Smooth muscle cell (in vitro differentiated cells): ENCODE measurements at regions not wholly inside any gene's neighbourhood (a gene's known extent, or its start where the extent isn't known, plus 50 kb on each side); places are given as distances from the start of the nearest gene placed in this dataset.

Experiments used
- DNase-seq: peaks from one replicate; lab custom pipeline; 2025; ENCODE audit not compliant: unreplicated experiment; lab: John Stamatoyannopoulos, UW
- H2AFZ ChIP-seq: fragments of 200-600 bp; sonication (generic); 2 replicates; pipeline ENCODE4 v1.6.0; 2016; ENCODE audit warnings: antibody characterized with exemption, low read depth, mild to moderate bottlenecking
- H3F3A ChIP-seq: fragments of 200-600 bp; sonication (generic); 2 replicates; pipeline ENCODE4 v1.6.0; 2017; ENCODE audit warnings: antibody characterized with exemption, low read depth
- H3K27ac ChIP-seq: fragments of 200-600 bp; sonication (generic); 2 replicates; pipeline ENCODE4 v1.5.1; 2016; ENCODE audit warnings: low read depth, mild to moderate bottlenecking
- H3K27me3 ChIP-seq: fragments of 200-600 bp; sonication (generic); 2 replicates; pipeline ENCODE4 v1.6.1; 2016; ENCODE audit warnings: low read depth, mild to moderate bottlenecking
- H3K36me3 ChIP-seq: fragments of 200-600 bp; sonication (generic); 2 replicates; pipeline ENCODE4 v1.5.1; 2016; ENCODE audit warnings: low read depth
- H3K4me1 ChIP-seq: fragments of 200-600 bp; sonication (generic); 2 replicates; pipeline ENCODE4 v1.5.1; 2016; ENCODE audit warnings: low read depth
- H3K4me2 ChIP-seq: fragments of 200-600 bp; sonication (generic); 2 replicates; pipeline ENCODE4 v1.6.0; 2016; ENCODE audit warnings: mild to moderate bottlenecking
- H3K4me3 ChIP-seq: fragments of 200-600 bp; sonication (generic); 2 replicates; pipeline ENCODE4 v1.5.1; 2016; ENCODE audit warnings: mild to moderate bottlenecking
- H3K79me2 ChIP-seq: fragments of 200-600 bp; sonication (generic); 2 replicates; pipeline ENCODE4 v1.6.0; 2016; ENCODE audit warnings: low read depth, mild to moderate bottlenecking
- H3K9ac ChIP-seq: fragments of 200-600 bp; sonication (generic); 2 replicates; pipeline ENCODE4 v1.6.0; 2016; ENCODE audit warnings: low read depth
- H3K9me3 ChIP-seq: fragments of 200-600 bp; sonication (generic); replicated peaks from 2 replicates; pipeline ENCODE4 v1.5.1; 2016; ENCODE audit warnings: low read depth
- H4K20me1 ChIP-seq: fragments of 200-600 bp; sonication (generic); 2 replicates; pipeline ENCODE4 v1.6.0; 2016; ENCODE audit warnings: low read depth
- WGBS: methylation state at CpG from one replicate; pipeline ENCODE4 v1.1.7; 2016; ENCODE audit warnings: low lambda C conversion rate; 5-methylcytosine and 5-hydroxymethylcytosine counted together
- TF ChIP-seq, protein P1 (sequence below): fragments of 200-600 bp; sonication (generic); IDR thresholded peaks from 2 replicates; pipeline ENCODE4 v1.5.1; 2017; ENCODE audit warnings: borderline replicate concordance, mild to moderate bottlenecking, antibody characterized with exemption; ENCODE audit not compliant: insufficient read depth, poor library complexity, severe bottlenecking

DNA sequence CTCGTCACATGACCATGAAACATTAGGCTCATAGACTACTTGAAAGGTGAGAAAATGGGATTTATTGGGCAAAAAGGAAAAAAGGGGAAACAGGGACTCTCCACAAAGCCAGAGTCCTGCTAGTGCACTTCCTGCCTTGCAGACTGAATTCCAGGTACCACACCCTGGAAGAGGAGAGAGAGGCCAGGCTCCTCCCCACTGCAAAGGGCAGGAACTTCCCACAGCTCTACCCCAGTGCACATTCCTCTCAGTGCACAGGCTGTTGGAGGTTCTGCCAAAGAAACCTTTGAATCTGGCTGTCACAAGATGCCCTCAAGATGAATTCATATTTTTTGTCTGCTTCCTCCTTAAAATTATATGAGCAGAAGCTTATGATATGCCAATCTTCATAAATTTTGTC, 920.4 kb upstream of the GJE1 start:
- Histone ChIP-seq H3K4me3 (no peak overlapping the region), H3K27me3 (no peaks in the 10 kb centered on the region), H3K4me1 (no peaks in the 10 kb centered on the region), H3K27ac (no peak overlapping the region), H3K4me2 (no peak overlapping the region), H3K9me3 (no peaks in the 10 kb centered on the region), H3F3A (no peaks in the 10 kb centered on the region), H3K36me3 (no peaks in the 10 kb centered on the region), H3K79me2 (no peaks in the 10 kb centered on the region), H3K9ac (no peak overlapping the region), H2AFZ (no peak overlapping the region), H4K20me1 (no peaks in the 10 kb centered on the region)
- TF ChIP-seq, protein P1, sequence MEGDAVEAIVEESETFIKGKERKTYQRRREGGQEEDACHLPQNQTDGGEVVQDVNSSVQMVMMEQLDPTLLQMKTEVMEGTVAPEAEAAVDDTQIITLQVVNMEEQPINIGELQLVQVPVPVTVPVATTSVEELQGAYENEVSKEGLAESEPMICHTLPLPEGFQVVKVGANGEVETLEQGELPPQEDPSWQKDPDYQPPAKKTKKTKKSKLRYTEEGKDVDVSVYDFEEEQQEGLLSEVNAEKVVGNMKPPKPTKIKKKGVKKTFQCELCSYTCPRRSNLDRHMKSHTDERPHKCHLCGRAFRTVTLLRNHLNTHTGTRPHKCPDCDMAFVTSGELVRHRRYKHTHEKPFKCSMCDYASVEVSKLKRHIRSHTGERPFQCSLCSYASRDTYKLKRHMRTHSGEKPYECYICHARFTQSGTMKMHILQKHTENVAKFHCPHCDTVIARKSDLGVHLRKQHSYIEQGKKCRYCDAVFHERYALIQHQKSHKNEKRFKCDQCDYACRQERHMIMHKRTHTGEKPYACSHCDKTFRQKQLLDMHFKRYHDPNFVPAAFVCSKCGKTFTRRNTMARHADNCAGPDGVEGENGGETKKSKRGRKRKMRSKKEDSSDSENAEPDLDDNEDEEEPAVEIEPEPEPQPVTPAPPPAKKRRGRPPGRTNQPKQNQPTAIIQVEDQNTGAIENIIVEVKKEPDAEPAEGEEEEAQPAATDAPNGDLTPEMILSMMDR = no peak
- no peak for DNase-seq
- 35% methylated on average over 1 of the region's 1 CpG for WGBS

DNA sequence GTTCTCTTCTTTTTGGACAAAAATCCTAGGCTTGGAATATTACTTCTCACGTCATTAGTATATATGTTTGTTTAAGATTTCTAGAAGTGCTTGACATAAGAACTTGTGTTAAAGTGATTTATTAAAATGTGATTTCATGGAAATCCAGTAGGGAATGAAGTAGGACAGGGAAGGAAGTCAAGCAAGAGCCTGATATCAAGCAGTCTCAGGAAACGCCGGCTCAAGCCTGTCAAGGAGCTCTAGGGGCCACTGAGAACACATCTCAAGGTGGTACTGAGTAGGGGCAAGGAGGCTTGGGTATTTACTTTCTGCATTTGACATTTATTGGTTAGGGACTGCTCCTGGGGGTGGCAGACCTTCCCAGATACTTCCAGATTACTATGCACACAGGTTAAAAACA, 920.9 kb upstream of the GJE1 start:
- H3K79me2 ChIP-seq = no peaks in the 10 kb centered on the region
- no peaks in the 10 kb centered on the region for H3K9me3 ChIP-seq
- no peaks in the 10 kb centered on the region for H4K20me1 ChIP-seq
- TF ChIP-seq, protein P1 = no peak
- no peaks in the 10 kb centered on the region for H3K36me3 ChIP-seq
- H3K4me3 ChIP-seq = no peak overlapping the region
- H3K4me2 ChIP-seq = no peak overlapping the region
- no peaks in the 10 kb centered on the region for H3K27me3 ChIP-seq
- no peak overlapping the region for H2AFZ ChIP-seq
- H3K4me1 ChIP-seq = no peaks in the 10 kb centered on the region
- no peaks in the 10 kb centered on the region for H3F3A ChIP-seq
- 85% methylated on average over 3 of the region's 3 CpGs for WGBS
- DNase-seq = no peak
- H3K9ac ChIP-seq = no peak overlapping the region
- H3K27ac ChIP-seq = no peak overlapping the region

DNA sequence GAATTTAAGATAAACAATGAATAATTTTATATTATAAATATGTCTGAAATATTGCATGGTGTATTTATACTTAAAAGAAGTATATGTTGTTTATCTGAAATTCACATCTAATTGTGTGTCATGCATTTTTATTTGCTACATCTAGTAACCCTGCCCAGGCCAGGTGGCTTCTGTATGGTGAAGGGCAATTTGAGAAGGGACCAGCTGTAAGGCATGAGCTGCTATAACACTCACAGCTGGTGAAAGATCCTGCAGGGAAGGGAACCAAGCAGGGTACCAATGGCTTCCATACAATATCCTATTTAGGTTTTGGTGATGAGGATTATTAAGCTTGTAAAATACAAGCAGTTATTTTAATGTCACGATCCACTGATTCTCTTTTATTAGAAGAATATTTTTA, 921.8 kb upstream of the GJE1 start:
- no peak overlapping the region for H3K4me2 ChIP-seq
- H3K4me3 ChIP-seq = no peak overlapping the region
- no peaks in the 10 kb centered on the region for H3K4me1 ChIP-seq
- H4K20me1 ChIP-seq = no peaks in the 10 kb centered on the region
- H3K9ac ChIP-seq = no peak overlapping the region
- no peaks in the 10 kb centered on the region for H3K36me3 ChIP-seq
- DNase-seq = no peak
- 38% methylated on average over 1 of the region's 1 CpG for WGBS
- no peaks in the 10 kb centered on the region for H3F3A ChIP-seq
- no peaks in the 10 kb centered on the region for H3K79me2 ChIP-seq
- H3K27ac ChIP-seq = no peak overlapping the region
- TF ChIP-seq, protein P1 = no peak
- no peaks in the 10 kb centered on the region for H3K27me3 ChIP-seq
- H2AFZ ChIP-seq = no peak overlapping the region
- no peaks in the 10 kb centered on the region for H3K9me3 ChIP-seq

DNA sequence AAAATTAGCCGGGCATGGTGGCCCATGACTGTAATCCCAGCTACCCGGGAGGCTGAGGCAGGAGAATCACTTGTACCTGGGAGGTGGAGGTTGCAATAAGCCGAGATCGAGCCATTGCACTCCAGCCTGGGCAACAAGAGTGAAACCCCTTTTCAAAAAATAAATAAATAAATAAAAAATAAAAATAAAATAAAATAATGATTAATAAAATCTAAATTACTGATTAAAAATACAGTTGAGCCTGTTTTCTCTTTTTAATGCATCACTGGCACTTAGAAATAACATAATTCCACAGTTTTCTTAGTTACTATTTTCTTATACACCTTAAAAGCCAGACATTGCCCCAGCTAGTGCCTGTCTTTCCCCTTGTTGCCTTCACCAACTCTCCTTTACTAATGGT, 922.8 kb upstream of the GJE1 start:
- Histone ChIP-seq H3K27me3 (no peaks in the 10 kb centered on the region), H3K9ac (no peak overlapping the region), H4K20me1 (no peaks in the 10 kb centered on the region), H3K27ac (no peak overlapping the region), H3K4me1 (no peaks in the 10 kb centered on the region), H3K4me3 (no peak overlapping the region), H3K79me2 (no peaks in the 10 kb centered on the region), H3K9me3 (no peaks in the 10 kb centered on the region), H3K4me2 (no peak overlapping the region), H2AFZ (no peak overlapping the region), H3F3A (no peaks in the 10 kb centered on the region), H3K36me3 (no peaks in the 10 kb centered on the region)
- no peak for DNase-seq
- 95% methylated on average over 4 of the region's 4 CpGs for WGBS
- TF ChIP-seq, protein P1 = no peak
